SK-N-SH (cell line): ENCODE measurements at regions not wholly inside any gene's neighbourhood (a gene's known extent, or its start where the extent isn't known, plus 50 kb on each side); places are given as distances from the start of the nearest gene placed in this dataset.

Source experiments
- EP300 ChIP-seq, 2 experiments: IDR thresholded peaks; 2 replicates each; pipeline versions ENCODE4 v1.4.0 to v1.6.1; 2012; ENCODE audit warnings: borderline replicate concordance in 1 of 2, low read depth in 1 of 2, low read length in 1 of 2
- FOXJ3 ChIP-seq: sonication (generic); formaldehyde crosslinking; IDR thresholded peaks from 2 replicates; pipeline ENCODE4 v1.5.1; 2020; ENCODE audit warnings: mild to moderate bottlenecking, missing genetic modification reagents
- FOXM1 ChIP-seq: IDR thresholded peaks from 2 replicates; pipeline ENCODE4 v1.4.0; 2012; ENCODE audit warnings: low read depth, mild to moderate bottlenecking
- POLR2AphosphoS5 ChIP-seq: IDR thresholded peaks from 2 replicates; pipeline ENCODE4 v1.6.1; 2012; ENCODE audit warnings: low read depth, low read length
- RAD21 ChIP-seq: IDR thresholded peaks from 2 replicates; pipeline ENCODE4 v1.6.1; 2012; ENCODE audit warnings: mild to moderate bottlenecking, low read length
- TF ChIP-seq, protein P1 (sequence below): fragments of 200-600 bp; sonication (generic); IDR thresholded peaks from 2 replicates; pipeline ENCODE4 v1.6.1; 2017; ENCODE audit warnings: antibody characterized with exemption, mild to moderate bottlenecking, moderate library complexity
- TF ChIP-seq, protein P2 (sequence below): IDR thresholded peaks from 2 replicates; pipeline ENCODE4 v1.4.0; 2012; ENCODE audit warnings: low read depth
- TF ChIP-seq, protein P3 (sequence below): IDR thresholded peaks from 2 replicates; pipeline ENCODE4 v1.6.1; 2012; ENCODE audit warnings: mild to moderate bottlenecking, low read depth, low read length, moderate library complexity

DNA sequence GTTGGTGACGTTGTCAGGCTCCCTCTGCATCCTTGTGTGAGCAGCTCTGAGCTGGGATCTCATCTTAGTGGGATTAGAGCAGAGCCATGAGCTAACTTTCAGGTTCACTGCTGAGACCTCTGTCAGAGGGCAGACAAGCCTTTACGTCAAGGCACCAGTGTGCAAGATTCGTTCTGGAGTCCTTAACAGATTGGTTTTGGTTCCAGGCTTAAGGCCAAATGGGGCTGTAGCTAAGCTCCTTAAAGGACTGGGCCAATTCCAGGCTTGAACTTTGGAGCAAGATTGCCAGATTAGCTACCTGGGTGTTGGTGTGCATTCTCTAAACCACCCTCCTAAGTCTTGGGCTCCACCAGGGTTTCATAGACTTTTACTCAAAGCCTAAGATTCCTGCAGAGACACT is 52.6 kb upstream of the PDC start:
- TF ChIP-seq POLR2AphosphoS5: no peak
- TF ChIP-seq EP300 (IDR thresholded peaks at IDR 0.05; ENCODE audit: borderline replicate concordance in 1 of 2, low read depth in 1 of 2, low read length in 1 of 2): no peak
- TF ChIP-seq, protein P1, sequence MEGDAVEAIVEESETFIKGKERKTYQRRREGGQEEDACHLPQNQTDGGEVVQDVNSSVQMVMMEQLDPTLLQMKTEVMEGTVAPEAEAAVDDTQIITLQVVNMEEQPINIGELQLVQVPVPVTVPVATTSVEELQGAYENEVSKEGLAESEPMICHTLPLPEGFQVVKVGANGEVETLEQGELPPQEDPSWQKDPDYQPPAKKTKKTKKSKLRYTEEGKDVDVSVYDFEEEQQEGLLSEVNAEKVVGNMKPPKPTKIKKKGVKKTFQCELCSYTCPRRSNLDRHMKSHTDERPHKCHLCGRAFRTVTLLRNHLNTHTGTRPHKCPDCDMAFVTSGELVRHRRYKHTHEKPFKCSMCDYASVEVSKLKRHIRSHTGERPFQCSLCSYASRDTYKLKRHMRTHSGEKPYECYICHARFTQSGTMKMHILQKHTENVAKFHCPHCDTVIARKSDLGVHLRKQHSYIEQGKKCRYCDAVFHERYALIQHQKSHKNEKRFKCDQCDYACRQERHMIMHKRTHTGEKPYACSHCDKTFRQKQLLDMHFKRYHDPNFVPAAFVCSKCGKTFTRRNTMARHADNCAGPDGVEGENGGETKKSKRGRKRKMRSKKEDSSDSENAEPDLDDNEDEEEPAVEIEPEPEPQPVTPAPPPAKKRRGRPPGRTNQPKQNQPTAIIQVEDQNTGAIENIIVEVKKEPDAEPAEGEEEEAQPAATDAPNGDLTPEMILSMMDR: no peak
- no peak for TF ChIP-seq FOXM1
- TF ChIP-seq, protein P2, sequence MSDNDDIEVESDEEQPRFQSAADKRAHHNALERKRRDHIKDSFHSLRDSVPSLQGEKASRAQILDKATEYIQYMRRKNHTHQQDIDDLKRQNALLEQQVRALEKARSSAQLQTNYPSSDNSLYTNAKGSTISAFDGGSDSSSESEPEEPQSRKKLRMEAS: no peak
- TF ChIP-seq RAD21: no peak
- TF ChIP-seq, protein P3, sequence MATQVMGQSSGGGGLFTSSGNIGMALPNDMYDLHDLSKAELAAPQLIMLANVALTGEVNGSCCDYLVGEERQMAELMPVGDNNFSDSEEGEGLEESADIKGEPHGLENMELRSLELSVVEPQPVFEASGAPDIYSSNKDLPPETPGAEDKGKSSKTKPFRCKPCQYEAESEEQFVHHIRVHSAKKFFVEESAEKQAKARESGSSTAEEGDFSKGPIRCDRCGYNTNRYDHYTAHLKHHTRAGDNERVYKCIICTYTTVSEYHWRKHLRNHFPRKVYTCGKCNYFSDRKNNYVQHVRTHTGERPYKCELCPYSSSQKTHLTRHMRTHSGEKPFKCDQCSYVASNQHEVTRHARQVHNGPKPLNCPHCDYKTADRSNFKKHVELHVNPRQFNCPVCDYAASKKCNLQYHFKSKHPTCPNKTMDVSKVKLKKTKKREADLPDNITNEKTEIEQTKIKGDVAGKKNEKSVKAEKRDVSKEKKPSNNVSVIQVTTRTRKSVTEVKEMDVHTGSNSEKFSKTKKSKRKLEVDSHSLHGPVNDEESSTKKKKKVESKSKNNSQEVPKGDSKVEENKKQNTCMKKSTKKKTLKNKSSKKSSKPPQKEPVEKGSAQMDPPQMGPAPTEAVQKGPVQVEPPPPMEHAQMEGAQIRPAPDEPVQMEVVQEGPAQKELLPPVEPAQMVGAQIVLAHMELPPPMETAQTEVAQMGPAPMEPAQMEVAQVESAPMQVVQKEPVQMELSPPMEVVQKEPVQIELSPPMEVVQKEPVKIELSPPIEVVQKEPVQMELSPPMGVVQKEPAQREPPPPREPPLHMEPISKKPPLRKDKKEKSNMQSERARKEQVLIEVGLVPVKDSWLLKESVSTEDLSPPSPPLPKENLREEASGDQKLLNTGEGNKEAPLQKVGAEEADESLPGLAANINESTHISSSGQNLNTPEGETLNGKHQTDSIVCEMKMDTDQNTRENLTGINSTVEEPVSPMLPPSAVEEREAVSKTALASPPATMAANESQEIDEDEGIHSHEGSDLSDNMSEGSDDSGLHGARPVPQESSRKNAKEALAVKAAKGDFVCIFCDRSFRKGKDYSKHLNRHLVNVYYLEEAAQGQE: no peak
- no peak for TF ChIP-seq FOXJ3
